HG03045 (cell line): ENCODE measurements at regions not wholly inside any gene's neighbourhood (a gene's known extent, or its start where the extent isn't known, plus 50 kb on each side); places are given as distances from the start of the nearest gene placed in this dataset.
"Not testable (repeated sequence)": the region's sequence is repeated elsewhere in the genome, so short reads cannot be mapped to it uniquely, and the experiment has no call there.

ENCODE experiments used
- ATAC-seq: cut with Tn5 transposase; IDR thresholded peaks from one replicate; pipeline ENCODE4 v1.9.1; 2021; ENCODE audit warnings: mild to moderate bottlenecking, moderate library complexity; ENCODE audit not compliant: unreplicated experiment

DNA sequence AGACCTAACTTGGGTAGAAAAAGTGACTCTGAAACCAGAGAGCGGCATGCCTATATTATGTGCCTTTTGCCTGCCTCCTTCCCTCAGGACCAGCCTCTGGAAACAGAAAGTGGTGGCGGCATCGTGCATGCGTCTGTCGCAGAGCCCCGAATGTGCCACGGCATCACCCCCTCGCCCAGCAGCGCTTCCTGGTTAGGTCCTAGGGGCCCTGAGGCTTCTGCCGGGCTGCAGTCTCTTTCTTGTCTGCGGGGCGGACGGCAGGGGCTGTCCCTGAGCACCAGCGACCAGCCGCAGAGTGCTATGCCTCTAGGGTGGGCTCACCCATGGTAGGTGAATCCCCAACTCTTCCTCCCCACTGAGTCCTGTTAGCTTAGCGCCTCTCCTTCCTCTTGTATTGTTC is 68.7 kb downstream of the VSIG4 start:
- ATAC-seq, result no peak

DNA sequence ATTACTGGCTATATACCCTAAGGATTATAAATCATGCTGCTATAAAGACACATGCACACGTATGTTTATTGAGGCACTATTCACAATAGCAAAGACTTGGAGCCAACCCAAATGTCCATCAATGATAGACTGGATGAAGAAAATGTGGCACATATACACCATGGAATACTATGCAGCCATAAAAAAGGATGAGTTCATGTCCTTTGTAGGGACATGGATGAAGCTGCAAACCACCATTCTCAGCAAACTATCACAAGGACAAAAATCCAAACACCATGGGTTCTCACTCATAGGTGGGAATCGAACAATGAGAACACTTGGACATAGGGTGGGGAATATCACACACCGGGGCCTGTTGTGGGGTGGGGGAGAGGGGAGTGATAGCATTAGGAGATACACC is 72.7 kb downstream of the VSIG4 start:
- ATAC-seq, result not testable (repeated sequence)

DNA sequence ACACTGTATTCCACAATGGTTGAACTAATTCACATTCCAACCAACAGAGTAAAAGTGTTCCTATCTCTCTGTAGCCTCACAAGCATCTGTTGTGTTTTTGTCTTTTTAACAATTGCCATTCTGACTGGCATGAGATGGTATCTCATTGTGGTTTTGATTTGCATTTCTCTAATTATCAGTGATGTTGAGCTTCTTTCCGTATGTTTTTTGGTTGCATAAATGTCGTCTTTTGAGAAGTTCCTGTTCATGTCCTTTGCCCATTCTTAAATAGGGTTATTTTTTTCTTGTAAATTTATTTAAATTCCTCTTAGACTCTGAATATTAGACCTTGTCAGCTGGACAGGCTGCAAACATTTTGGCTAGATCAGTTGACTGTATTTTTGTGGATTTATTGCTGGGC is 78.2 kb downstream of the VSIG4 start:
- no peak for ATAC-seq

DNA sequence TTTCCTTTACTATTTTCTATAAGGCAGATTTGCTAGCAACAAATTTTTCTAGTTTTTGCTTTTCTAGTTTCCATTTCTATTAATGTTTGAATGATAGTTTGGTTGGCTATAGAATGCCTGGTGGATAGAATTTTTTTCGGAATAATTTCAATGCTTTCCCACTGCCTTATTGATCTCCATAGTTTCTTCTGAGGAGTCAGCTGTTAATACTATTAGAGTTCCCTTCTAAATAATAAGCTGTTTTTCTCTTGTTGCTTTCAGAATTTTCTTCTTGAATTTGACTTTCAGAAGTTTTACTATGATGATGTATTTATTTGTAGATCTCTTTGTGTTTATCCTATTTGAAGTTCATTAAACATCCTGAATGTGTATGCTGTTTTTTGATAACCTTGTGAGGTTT is 91.8 kb downstream of the VSIG4 start:
- ATAC-seq, result no peak

DNA sequence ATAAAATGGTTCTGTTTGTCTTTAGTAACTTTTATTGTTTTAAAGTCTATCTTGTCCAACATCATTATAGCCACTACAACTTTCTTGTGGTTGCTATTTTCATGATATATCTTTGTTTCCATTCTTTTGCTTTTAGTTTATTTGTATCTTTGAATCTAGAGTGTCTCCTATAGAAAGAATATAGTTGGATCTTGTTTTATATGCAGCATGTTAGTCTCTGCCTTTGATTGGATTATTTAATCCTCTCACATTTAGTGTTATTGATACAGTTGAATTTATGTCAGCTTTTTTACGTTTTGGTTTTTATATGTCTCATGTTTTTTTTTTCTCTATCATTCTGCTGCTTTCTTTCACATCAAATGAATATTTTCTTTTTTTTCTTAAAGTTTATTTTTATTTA is 98.1 kb downstream of the VSIG4 start:
- no peak for ATAC-seq

- no peak for ATAC-seq
Observed at GRCh38 chrX:65933085-65933589, 106.7 kb downstream of the VSIG4 start.

DNA sequence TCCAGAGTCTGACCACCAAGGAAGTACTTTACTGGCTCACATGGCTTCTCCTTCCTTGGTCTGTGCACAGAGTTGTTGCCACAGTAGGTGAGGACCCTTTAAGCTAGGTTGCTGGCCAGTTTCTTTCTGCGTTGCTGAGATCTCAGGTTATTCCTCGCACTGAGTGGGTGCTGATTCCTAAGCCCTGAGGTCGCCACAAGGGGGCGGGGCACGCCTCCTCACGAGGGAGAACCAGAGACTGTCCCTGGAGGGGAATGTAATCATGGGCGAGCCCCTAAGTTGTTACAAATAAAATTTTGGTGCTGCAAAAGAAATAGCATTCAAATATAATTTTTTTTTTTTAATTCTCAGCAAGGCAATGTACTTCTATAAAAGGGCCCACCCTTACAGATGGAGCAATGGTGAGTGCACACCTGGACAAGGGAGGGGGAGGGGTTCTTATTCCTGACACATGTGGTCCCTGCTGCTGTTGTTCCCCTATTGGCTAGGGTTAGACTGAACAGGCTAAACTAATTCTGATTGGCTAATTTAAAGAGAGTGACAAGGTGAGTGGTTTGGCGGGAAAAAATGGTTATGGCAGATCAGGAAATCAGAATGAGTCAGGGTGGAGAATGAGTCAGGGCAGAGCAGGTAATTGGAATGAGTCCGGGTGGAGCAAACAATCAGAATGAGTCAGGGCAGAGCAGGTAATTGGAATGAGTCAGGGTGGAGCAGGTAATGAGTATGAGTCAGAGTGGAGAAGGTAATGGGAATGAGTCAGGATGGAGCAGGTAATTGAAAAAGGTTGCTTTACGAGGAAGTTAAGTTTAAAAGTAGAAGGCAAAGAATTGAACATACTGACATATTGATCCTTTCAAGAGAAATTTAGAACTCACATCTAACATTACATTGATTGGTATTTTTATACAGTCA is 107.5 kb downstream of the VSIG4 start:
- no peak for ATAC-seq

- ATAC-seq, result no peak
Observed at GRCh38 chrX:65928522-65928921, 111.4 kb downstream of the VSIG4 start.

GRCh38 chrX:65927386-65927785 is 112.5 kb downstream of the VSIG4 start:
- not testable (repeated sequence) for ATAC-seq

- no peak for ATAC-seq
Observed at GRCh38 chrX:65926095-65927019, 113.5 kb downstream of the VSIG4 start.

DNA sequence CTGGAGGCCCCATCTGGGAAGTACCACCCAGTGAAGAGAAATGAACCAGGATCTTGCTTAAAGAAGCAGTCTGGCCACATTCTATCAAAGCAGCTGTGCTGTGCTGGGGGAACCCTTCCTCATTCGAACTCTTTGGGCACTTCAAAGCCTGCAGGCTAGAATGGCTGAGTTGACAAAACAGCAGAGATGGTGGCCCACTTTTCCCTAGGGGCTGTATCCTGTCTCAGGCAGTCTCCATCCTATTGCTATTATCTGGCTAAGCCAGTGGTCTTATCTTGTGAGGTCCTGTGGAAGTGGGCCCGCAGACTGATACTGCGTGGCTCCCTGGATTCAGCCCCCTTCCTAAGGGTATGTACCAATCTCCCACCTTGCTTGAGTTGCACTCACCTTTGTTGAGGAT is 114.3 kb downstream of the VSIG4 start:
- ATAC-seq, result no peak

DNA sequence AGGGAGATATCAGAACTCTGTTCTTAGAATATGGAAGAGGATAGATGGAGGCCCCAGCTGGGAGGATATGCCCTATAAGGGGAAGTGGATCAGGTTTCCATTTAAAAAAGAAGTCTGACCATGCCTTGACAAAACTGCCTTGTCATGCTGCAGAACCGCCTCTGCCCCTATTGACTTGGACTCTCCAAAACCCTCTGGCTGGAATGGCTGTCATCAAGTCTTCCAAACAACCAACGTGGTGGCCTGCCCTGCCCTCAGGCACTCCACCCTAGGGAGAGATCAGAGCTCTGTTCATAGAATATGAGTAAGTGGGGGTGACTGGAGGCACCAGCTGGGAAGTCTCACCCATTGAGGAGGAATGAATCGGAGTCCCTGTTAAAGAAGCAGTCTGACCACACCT is 114.9 kb downstream of the VSIG4 start:
- no peak for ATAC-seq

DNA sequence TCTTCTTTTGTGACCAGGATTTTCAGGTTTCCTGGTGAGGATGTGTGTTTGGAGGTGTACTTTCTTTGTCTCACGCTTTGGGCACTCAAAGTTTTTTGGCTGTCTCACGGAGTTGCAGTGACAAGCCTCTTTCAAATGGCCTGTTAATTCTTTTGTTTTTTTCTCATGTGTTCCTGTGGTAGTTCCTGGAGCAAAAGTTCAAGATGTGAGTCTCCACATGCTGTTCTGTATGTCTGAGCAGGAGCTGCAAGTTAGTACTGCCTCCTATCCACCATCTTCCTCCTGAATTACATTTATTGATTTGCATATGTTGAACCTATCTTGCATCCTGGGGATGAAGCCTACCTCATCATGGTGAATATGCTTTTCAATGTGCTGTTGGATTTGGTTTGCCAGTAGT is 118.5 kb downstream of the VSIG4 start:
- ATAC-seq, result no peak

GRCh38 chrX:65920620-65921019 is 119.3 kb downstream of the VSIG4 start:
- ATAC-seq, result no peak

- ATAC-seq, result no peak
Observed at GRCh38 chrX:65910899-65911298, 129.0 kb downstream of the VSIG4 start.

GRCh38 chrX:65903750-65904149 is 136.1 kb downstream of the VSIG4 start:
- no peak for ATAC-seq

DNA sequence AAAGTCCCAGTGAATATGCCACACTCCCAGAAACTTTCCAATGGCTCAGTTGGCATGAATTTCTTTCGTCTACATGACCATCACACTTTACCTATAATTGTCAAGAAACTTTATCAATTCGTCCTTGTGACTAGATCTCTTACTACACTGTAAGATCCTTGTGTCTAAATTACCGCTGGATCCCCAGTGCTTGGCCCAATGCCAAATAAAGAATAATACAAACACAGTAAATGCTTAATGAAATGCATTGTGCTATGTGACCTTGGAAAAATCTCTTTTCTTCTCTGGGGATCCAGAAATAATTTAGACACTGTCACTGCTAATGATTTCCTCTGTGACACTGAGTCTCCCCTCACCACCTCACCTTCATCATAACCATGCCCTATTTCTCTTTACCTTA is 137.9 kb downstream of the VSIG4 start:
- no peak for ATAC-seq

DNA sequence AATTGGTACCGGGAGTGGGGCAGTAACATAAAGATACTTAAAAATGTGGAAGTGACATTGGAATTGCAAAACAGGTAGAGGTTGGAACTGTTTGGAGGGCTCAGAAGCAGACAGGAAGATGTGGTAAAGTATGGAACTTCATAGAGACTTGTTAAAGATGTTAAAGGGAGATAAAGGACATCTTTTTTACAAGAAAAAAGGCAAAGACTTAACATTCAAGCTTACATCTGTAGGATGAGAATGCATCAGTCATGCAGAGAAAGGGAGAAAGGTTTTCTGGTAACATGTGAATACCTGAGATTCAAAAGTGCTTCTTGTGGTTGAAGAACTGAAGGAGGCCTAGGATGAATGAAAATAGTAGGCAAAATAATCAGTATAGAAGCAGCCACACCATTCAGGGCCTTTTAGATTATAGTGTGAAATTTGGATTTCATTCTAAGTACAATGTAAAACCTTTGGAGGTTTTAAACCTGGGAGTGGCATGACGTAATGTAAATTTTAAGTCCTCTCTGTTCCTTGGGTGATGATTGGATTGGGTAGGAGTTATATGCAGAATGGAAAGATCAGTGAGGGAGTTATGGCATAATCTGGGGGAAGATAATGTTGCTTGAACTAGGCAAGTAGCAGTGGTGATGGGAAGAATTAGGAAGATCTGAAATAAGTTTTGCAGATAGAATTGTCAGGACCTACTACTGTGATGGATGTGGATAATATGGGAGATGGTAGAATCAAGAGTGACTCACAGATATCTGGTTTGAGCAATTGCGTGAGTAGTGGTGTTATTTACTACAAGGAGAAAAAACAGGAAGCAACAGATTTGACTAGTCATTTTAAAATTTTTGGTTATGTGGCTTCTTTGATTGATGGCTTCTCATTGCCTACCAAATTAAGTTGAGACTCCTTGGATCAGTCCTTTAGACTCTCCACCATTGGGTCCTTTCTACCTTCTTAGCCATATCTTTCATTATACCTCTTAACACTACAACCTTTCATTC is 138.7 kb downstream of the VSIG4 start:
- ATAC-seq, result no peak

- no peak for ATAC-seq
Observed at GRCh38 chrX:65894133-65894532, 145.7 kb downstream of the VSIG4 start.

DNA sequence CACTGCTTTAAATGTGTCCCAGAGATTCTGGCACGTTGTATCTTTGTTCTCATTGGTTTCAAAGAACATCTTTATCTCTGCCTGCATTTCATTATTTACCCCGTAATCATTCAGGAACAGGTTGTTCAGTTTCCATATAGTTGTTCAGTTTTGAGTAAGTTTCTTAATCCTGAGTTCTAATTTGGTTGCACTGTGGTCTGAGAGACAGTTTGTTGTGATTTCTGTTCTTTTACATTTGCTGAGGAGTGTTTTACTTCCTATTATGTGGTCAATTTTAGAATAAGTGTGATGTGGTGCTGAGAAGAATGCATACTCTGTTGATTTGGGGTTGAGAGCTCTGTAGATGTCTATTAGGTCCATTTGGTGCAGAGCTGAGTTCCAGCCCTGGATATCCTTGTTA is 148.1 kb downstream of the VSIG4 start:
- not testable (repeated sequence) for ATAC-seq
